ENCODE measurements at regions not wholly inside any gene's neighbourhood (a gene's known extent, or its start where the extent isn't known, plus 50 kb on each side); places are given as distances from the start of the nearest gene placed in this dataset.

DNA sequence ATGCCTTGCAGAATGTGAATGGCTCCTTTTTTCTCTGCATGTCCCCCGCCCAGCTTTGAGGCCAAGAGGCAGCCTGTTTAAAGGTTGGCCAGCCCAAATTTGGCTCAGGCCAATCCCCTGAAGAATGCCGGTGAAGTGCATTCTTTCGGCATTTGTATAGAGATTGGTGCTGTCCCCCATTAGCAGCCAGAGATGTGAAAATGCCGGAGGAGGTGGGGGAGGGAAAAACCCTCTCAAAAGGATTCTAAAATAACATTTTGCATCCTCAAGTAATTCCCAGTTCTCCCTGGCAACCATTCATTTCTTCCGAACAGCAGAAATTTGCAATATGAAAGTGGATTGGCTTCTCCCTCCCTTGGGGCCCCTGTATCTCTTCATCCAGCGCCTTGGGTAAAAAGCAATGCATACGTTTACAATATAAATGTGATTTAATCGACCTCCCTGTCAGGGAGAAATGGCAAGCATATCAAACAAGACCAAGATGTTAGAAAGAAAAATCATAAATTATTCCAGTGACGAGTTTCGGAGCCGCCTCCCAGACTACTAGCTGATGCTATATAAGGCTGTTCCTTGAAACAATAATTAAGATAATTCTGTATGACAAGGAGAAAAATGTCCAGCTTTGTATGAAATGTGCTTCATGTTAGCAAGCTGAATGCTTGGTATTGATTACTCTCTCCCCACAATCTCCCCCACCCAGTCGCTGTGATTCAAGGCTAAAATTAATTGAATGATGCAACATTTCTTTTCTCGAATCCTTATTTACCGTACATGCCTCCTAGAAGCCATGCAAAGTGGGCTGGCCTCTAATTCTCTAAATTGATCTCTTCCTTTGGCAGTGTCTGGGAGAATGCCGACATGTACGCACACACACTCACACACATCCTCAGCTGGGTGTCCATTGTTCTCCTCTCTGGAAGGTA lies 323.7 kb downstream of the RPS24 start:
- Histone ChIP-seq H3K27ac (ENCODE audit: low read length) (no peak overlapping the region), H3K27me3 (ENCODE audit: low read length) (peaks cover 82% of the 10 kb centered on the region), H4K20me1 (ENCODE audit: low read length) (no peaks in the 10 kb centered on the region), H3K9me3 (ENCODE audit: low read length) (no peaks in the 10 kb centered on the region), H2AFZ (ENCODE audit: low read length) (no peak overlapping the region), H3K9ac (ENCODE audit: low read length) (no peak overlapping the region), H3K4me2 (ENCODE audit: low read length) (no peak overlapping the region), H3K4me1 (ENCODE audit: insufficient read depth, low read length) (no peaks in the 10 kb centered on the region), H3F3A (ENCODE audit: low read length, unreplicated experiment) (no peaks in the 10 kb centered on the region), H3K36me3 (ENCODE audit: low read depth, low read length) (no peaks in the 10 kb centered on the region), H3K79me2 (ENCODE audit: low read length) (no peaks in the 10 kb centered on the region), H3K4me3 (ENCODE audit: low read length) (no peak overlapping the region), H3K9me2 (replicated peaks; ENCODE audit: low read length) (0 out of 2 replicates have a peak, but pooled peaks cover 3% of the 10 kb centered on the region)
- no peak for DNase-seq
- ChIA-PET POLR2A (ENCODE audit: unreplicated experiment) (no interaction called here), CTCF (no interaction called here)
- no TSS peak for BruUV-seq (replicated peaks)
- no peak for ATAC-seq
- TF ChIP-seq, protein P1, sequence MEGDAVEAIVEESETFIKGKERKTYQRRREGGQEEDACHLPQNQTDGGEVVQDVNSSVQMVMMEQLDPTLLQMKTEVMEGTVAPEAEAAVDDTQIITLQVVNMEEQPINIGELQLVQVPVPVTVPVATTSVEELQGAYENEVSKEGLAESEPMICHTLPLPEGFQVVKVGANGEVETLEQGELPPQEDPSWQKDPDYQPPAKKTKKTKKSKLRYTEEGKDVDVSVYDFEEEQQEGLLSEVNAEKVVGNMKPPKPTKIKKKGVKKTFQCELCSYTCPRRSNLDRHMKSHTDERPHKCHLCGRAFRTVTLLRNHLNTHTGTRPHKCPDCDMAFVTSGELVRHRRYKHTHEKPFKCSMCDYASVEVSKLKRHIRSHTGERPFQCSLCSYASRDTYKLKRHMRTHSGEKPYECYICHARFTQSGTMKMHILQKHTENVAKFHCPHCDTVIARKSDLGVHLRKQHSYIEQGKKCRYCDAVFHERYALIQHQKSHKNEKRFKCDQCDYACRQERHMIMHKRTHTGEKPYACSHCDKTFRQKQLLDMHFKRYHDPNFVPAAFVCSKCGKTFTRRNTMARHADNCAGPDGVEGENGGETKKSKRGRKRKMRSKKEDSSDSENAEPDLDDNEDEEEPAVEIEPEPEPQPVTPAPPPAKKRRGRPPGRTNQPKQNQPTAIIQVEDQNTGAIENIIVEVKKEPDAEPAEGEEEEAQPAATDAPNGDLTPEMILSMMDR (conservative IDR thresholded peaks at IDR 0.05; ENCODE audit: low read depth, low read length), result no peak
- TF ChIP-seq EZH2 (IDR thresholded peaks at IDR 0.05; ENCODE audit: low read length, unreplicated experiment) (no peak), EZH2phosphoT487 (IDR thresholded peaks at IDR 0.05; ENCODE audit: borderline replicate concordance, low read length) (no peak)
- intact Hi-C loops (cut with micrococcal nuclease), result no loop called here

- H3F3A ChIP-seq (ENCODE audit: low read length, unreplicated experiment), result no peaks in the 10 kb centered on the region
- no peak overlapping the region for H3K4me3 ChIP-seq (ENCODE audit: low read length)
- H3K79me2 ChIP-seq (ENCODE audit: low read length), result no peaks in the 10 kb centered on the region
- H2AFZ ChIP-seq (ENCODE audit: low read length), result no peak overlapping the region
- no peak overlapping the region for H3K4me2 ChIP-seq (ENCODE audit: low read length)
- H4K20me1 ChIP-seq (ENCODE audit: low read length), result no peaks in the 10 kb centered on the region
- ATAC-seq (no peak), DNase-seq (no peak)
- peaks cover 74% of the 10 kb centered on the region for H3K27me3 ChIP-seq (ENCODE audit: low read length)
- no peaks in the 10 kb centered on the region for H3K4me1 ChIP-seq (ENCODE audit: insufficient read depth, low read length)
- ChIA-PET POLR2A (ENCODE audit: unreplicated experiment) (no interaction called here), CTCF (no interaction called here)
- intact Hi-C loops (cut with micrococcal nuclease), result no loop called here
- no peak for TF ChIP-seq EZH2 (IDR thresholded peaks at IDR 0.05; ENCODE audit: low read length, unreplicated experiment)
- TF ChIP-seq EZH2phosphoT487 (IDR thresholded peaks at IDR 0.05; ENCODE audit: borderline replicate concordance, low read length), result no peak
- TF ChIP-seq, protein P1 (conservative IDR thresholded peaks at IDR 0.05; ENCODE audit: low read depth, low read length), result no peak
- H3K36me3 ChIP-seq (ENCODE audit: low read depth, low read length), result no peaks in the 10 kb centered on the region
- 0 out of 2 replicates have a peak, but pooled peaks cover 3% of the 10 kb centered on the region for H3K9me2 ChIP-seq (replicated peaks; ENCODE audit: low read length)
- H3K9ac ChIP-seq (ENCODE audit: low read length), result no peak overlapping the region
- no TSS peak for BruUV-seq (replicated peaks)
- no peaks in the 10 kb centered on the region for H3K9me3 ChIP-seq (ENCODE audit: low read length)
- H3K27ac ChIP-seq (ENCODE audit: low read length), result no peak overlapping the region
These were observed 324.7 kb downstream of the RPS24 start for GRCh38 chr10:78358351-78358750.

- H3K27ac ChIP-seq (ENCODE audit: low read length), result no peak overlapping the region
- intact Hi-C loops (cut with micrococcal nuclease), result no loop called here
These were observed 325.3 kb downstream of the RPS24 start for GRCh38 chr10:78358982-78359381.

More at GRCh38 chr10:78358982-78359381, 325.3 kb downstream of the RPS24 start:
- TF ChIP-seq, protein P1 (conservative IDR thresholded peaks at IDR 0.05; ENCODE audit: low read depth, low read length), result no peak
- TF ChIP-seq EZH2phosphoT487 (IDR thresholded peaks at IDR 0.05; ENCODE audit: borderline replicate concordance, low read length) (peak; percentile 27; the same call in 1 of the 2 replicates), EZH2 (IDR thresholded peaks at IDR 0.05; ENCODE audit: low read length, unreplicated experiment) (no peak)
- Histone ChIP-seq H3K4me2 (ENCODE audit: low read length) (no peak overlapping the region), H3K9ac (ENCODE audit: low read length) (no peak overlapping the region), H3K9me2 (replicated peaks; ENCODE audit: low read length) (0 out of 2 replicates have a peak, but pooled peaks cover 3% of the 10 kb centered on the region), H3K27me3 (ENCODE audit: low read length) (peaks cover 74% of the 10 kb centered on the region), H3F3A (ENCODE audit: low read length, unreplicated experiment) (no peaks in the 10 kb centered on the region), H3K4me3 (ENCODE audit: low read length) (no peak overlapping the region), H3K9me3 (ENCODE audit: low read length) (no peaks in the 10 kb centered on the region), H2AFZ (ENCODE audit: low read length) (no peak overlapping the region), H3K4me1 (ENCODE audit: insufficient read depth, low read length) (no peaks in the 10 kb centered on the region), H3K36me3 (ENCODE audit: low read depth, low read length) (no peaks in the 10 kb centered on the region), H3K79me2 (ENCODE audit: low read length) (no peaks in the 10 kb centered on the region), H4K20me1 (ENCODE audit: low read length) (no peaks in the 10 kb centered on the region)
- no peak for ATAC-seq
- ChIA-PET CTCF (no interaction called here), POLR2A (ENCODE audit: unreplicated experiment) (no interaction called here)
- no TSS peak for BruUV-seq (replicated peaks)
- DNase-seq, result no peak

Measured in PC-3 (cell line).